ENCODE measurements at regions not wholly inside any gene's neighbourhood (a gene's known extent, or its start where the extent isn't known, plus 50 kb on each side); places are given as distances from the start of the nearest gene placed in this dataset.

DNA sequence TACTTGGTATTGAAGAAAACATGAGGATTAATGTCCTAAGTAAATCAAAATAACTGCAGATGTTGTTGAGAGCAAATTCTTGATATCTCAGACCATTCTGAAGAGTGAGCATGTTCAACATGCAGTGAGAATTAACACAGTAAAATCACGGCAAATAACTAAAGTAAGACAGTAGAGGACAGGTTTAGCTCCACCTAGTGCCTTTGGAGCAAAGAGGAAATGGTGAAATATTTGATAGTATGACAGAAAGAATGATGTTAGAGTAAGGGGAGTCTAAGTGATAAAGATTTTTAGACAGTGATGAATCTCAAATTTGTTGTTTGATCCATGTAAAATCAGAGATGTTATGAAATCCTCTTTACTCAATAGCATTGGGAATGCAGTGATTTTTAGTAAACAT is 424.2 kb downstream of the TMEM161B start:
- TF ChIP-seq, protein P1, sequence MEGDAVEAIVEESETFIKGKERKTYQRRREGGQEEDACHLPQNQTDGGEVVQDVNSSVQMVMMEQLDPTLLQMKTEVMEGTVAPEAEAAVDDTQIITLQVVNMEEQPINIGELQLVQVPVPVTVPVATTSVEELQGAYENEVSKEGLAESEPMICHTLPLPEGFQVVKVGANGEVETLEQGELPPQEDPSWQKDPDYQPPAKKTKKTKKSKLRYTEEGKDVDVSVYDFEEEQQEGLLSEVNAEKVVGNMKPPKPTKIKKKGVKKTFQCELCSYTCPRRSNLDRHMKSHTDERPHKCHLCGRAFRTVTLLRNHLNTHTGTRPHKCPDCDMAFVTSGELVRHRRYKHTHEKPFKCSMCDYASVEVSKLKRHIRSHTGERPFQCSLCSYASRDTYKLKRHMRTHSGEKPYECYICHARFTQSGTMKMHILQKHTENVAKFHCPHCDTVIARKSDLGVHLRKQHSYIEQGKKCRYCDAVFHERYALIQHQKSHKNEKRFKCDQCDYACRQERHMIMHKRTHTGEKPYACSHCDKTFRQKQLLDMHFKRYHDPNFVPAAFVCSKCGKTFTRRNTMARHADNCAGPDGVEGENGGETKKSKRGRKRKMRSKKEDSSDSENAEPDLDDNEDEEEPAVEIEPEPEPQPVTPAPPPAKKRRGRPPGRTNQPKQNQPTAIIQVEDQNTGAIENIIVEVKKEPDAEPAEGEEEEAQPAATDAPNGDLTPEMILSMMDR (conservative IDR thresholded peaks at IDR 0.05 in 1 of 2, IDR thresholded peaks at IDR 0.05 in 1 of 2; ENCODE audit: low read depth in 1 of 2, low read length in 2 of 2), result no peak
- TF ChIP-seq EZH2 (IDR thresholded peaks at IDR 0.05; ENCODE audit: low read length, missing control alignments), result no peak
